ENCODE measurements at regions not wholly inside any gene's neighbourhood (a gene's known extent, or its start where the extent isn't known, plus 50 kb on each side); places are given as distances from the start of the nearest gene placed in this dataset.

GRCh38 chr5:61280761-61281427, 51.2 kb upstream of the ZSWIM6 start:
- TF ChIP-seq, protein P1, sequence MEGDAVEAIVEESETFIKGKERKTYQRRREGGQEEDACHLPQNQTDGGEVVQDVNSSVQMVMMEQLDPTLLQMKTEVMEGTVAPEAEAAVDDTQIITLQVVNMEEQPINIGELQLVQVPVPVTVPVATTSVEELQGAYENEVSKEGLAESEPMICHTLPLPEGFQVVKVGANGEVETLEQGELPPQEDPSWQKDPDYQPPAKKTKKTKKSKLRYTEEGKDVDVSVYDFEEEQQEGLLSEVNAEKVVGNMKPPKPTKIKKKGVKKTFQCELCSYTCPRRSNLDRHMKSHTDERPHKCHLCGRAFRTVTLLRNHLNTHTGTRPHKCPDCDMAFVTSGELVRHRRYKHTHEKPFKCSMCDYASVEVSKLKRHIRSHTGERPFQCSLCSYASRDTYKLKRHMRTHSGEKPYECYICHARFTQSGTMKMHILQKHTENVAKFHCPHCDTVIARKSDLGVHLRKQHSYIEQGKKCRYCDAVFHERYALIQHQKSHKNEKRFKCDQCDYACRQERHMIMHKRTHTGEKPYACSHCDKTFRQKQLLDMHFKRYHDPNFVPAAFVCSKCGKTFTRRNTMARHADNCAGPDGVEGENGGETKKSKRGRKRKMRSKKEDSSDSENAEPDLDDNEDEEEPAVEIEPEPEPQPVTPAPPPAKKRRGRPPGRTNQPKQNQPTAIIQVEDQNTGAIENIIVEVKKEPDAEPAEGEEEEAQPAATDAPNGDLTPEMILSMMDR (IDR thresholded peaks at IDR 0.05; ENCODE audit: low read depth, low read length) = no peak
- no peak for TF ChIP-seq EZH2phosphoT487 (IDR thresholded peaks at IDR 0.05; ENCODE audit: low read depth)
